IMR-90 (cell line): ENCODE measurements at regions not wholly inside any gene's neighbourhood (a gene's known extent, or its start where the extent isn't known, plus 50 kb on each side); places are given as distances from the start of the nearest gene placed in this dataset.

Experiments
- ATAC-seq: fragments of 200-7000 bp; cut with Tn5 transposase; 2 replicates; pipeline ENCODE4 v1.9.1; 2020; ENCODE audit warnings: low read depth, mild to moderate bottlenecking, moderate library complexity
- BruUV-seq: library from RNA; stranded (reverse); fragments of 400-500 nt; replicated peaks from 2 replicates; lab custom pipeline; 2021; lab: Mats Ljungman, UMichigan
- CTCF ChIA-PET: fragments of 300-600 bp; formaldehyde crosslinking; extraction: SDS; loops from one replicate; lab custom pipeline; 2021; ENCODE audit warnings: antibody characterized with exemption; lab: Yijun Ruan, JAX
- POLR2A ChIA-PET: fragments of 300-600 bp; sonication (Branson Sonifier 250); formaldehyde crosslinking; loops from one replicate; lab custom pipeline; 2022; ENCODE audit warnings: antibody characterized with exemption; ENCODE audit not compliant: unreplicated experiment; lab: Charles Lee
- DNase-seq: peaks from one replicate; pipeline ENCODE4 v3.0.0; 2013
- H2AFZ ChIP-seq: replicated peaks from 2 replicates; pipeline ENCODE3; 2013; ENCODE audit warnings: low read length, mild to moderate bottlenecking; ENCODE audit not compliant: poor library complexity
- H2AK5ac ChIP-seq: 2 replicates; pipeline ENCODE4 v1.6.1; 2013; ENCODE audit warnings: low read depth, low read length, inconsistent platforms
- H2AK9ac ChIP-seq: replicated peaks from 2 replicates; pipeline ENCODE3; 2013; ENCODE audit warnings: mild to moderate bottlenecking, low read depth, low read length, moderate library complexity; ENCODE audit not compliant: poor library complexity
- H2BK120ac ChIP-seq: 2 replicates; pipeline ENCODE4 v1.6.1; 2013; ENCODE audit warnings: low read depth, low read length, inconsistent platforms
- H2BK15ac ChIP-seq: 3 replicates; pipeline ENCODE4 v1.6.1; 2013; ENCODE audit warnings: low read depth, low read length, inconsistent platforms
- H2BK20ac ChIP-seq: 2 replicates; pipeline ENCODE4 v1.6.1; 2013; ENCODE audit warnings: low read depth, mild to moderate bottlenecking, inconsistent platforms, low read length, moderate library complexity
- H2BK5ac ChIP-seq: 2 replicates; pipeline ENCODE4 v1.6.1; 2013; ENCODE audit warnings: mild to moderate bottlenecking, low read depth, low read length, inconsistent platforms; ENCODE audit not compliant: poor library complexity, severe bottlenecking
- H3K14ac ChIP-seq: replicated peaks from 2 replicates; pipeline ENCODE4 v1.6.1; 2013; ENCODE audit warnings: low read depth, low read length, inconsistent platforms
- H3K18ac ChIP-seq: 2 replicates; pipeline ENCODE4 v1.6.1; 2013; ENCODE audit warnings: low read depth, low read length, control low read depth
- H3K23ac ChIP-seq: 2 replicates; pipeline ENCODE4 v1.6.1; 2013; ENCODE audit warnings: low read depth, low read length, inconsistent platforms
- H3K27ac ChIP-seq: 2 replicates; pipeline ENCODE4 v1.5.1; 2013; ENCODE audit warnings: mild to moderate bottlenecking, control low read depth, low read length; ENCODE audit not compliant: insufficient read depth
- H3K27me3 ChIP-seq: 2 replicates; pipeline ENCODE4 v1.6.1; 2013; ENCODE audit warnings: low read length; ENCODE audit not compliant: control insufficient read depth, insufficient read depth
- H3K36me3 ChIP-seq: 2 replicates; pipeline ENCODE4 v1.6.1; 2013; ENCODE audit warnings: low read length, mixed read lengths; ENCODE audit not compliant: control insufficient read depth, insufficient read depth
- H3K4ac ChIP-seq: 2 replicates; pipeline ENCODE4 v1.6.1; 2013; ENCODE audit warnings: low read depth, low read length, inconsistent platforms
- H3K4me1 ChIP-seq: 2 replicates; pipeline ENCODE4 v1.6.1; 2013; ENCODE audit warnings: low read length, mixed read lengths; ENCODE audit not compliant: control insufficient read depth, insufficient read depth
- H3K4me2 ChIP-seq: 2 replicates; pipeline ENCODE4 v1.6.1; 2013; ENCODE audit warnings: low read depth, mild to moderate bottlenecking, control low read depth, low read length, moderate library complexity
- H3K4me3 ChIP-seq: 2 replicates; pipeline ENCODE4 v1.5.1; 2013; ENCODE audit warnings: low read depth, mild to moderate bottlenecking, control low read depth, low read length, moderate library complexity; ENCODE audit not compliant: insufficient read depth
- H3K56ac ChIP-seq: 2 replicates; pipeline ENCODE4 v1.6.1; 2013; ENCODE audit warnings: low read length, inconsistent platforms; ENCODE audit not compliant: insufficient read depth; ENCODE audit errors: extremely low read depth
- H3K79me1 ChIP-seq, 2 experiments: 2 replicates each; pipeline ENCODE4 v1.6.1; 2013; ENCODE audit warnings: low read length in 2 of 2, inconsistent platforms in 1 of 2, low read depth in 1 of 2
- H3K9ac ChIP-seq: 2 replicates; pipeline ENCODE4 v1.6.1; 2013; ENCODE audit warnings: low read depth, low read length, control low read depth
- H3K9me1 ChIP-seq: 2 replicates; pipeline ENCODE4 v1.6.1; 2013; ENCODE audit warnings: low read length, inconsistent platforms; ENCODE audit not compliant: insufficient read depth
- H3K9me3 ChIP-seq: 2 replicates; pipeline ENCODE4 v1.6.1; 2013; ENCODE audit warnings: low read length; ENCODE audit not compliant: control insufficient read depth, insufficient read depth
- H4K20me1 ChIP-seq: 2 replicates; pipeline ENCODE4 v1.6.1; 2013; ENCODE audit warnings: low read length, inconsistent platforms; ENCODE audit not compliant: insufficient read depth
- H4K5ac ChIP-seq: 2 replicates; pipeline ENCODE4 v1.6.1; 2013; ENCODE audit warnings: mild to moderate bottlenecking, low read depth, low read length, control low read depth
- H4K8ac ChIP-seq, 2 experiments: 2 replicates each; pipeline ENCODE4 v1.6.1; 2013; ENCODE audit warnings: low read depth in 2 of 2, low read length in 2 of 2, control low read depth in 1 of 2, inconsistent platforms in 1 of 2
- H4K91ac ChIP-seq: 2 replicates; pipeline ENCODE4 v1.6.1; 2013; ENCODE audit warnings: low read depth, low read length, inconsistent platforms; ENCODE audit not compliant: insufficient read depth
- BHLHE40 ChIP-seq: fragments of 150-350 bp; IDR thresholded peaks from 2 replicates; pipeline ENCODE4 v1.6.1; 2016; ENCODE audit warnings: mild to moderate bottlenecking, low read depth, low read length
- CHD1 ChIP-seq: IDR thresholded peaks from 2 replicates; pipeline ENCODE4 v1.6.1; 2012; ENCODE audit warnings: low read depth, low read length, improper control_type of control experiment
- CTCF ChIP-seq: conservative IDR thresholded peaks from 2 replicates; pipeline ENCODE4 v1.5.1; 2012; ENCODE audit warnings: mild to moderate bottlenecking, low read depth, low read length, improper control_type of control experiment
- ELK1 ChIP-seq: fragments of 150-350 bp; IDR thresholded peaks from 2 replicates; pipeline ENCODE4 v1.6.1; 2016; ENCODE audit warnings: low read depth, mild to moderate bottlenecking, low read length, moderate library complexity, borderline replicate concordance
- FOS ChIP-seq: fragments of 150-350 bp; IDR thresholded peaks from 2 replicates; pipeline ENCODE4 v1.6.1; 2016; ENCODE audit warnings: low read depth, low read length
- MAFK ChIP-seq: IDR thresholded peaks from 2 replicates; pipeline ENCODE4 v1.6.1; 2012; ENCODE audit warnings: low read depth, low read length, improper control_type of control experiment
- MXI1 ChIP-seq: IDR thresholded peaks from 2 replicates; pipeline ENCODE4 v1.6.1; 2012; ENCODE audit warnings: low read depth, mild to moderate bottlenecking, low read length, moderate library complexity, borderline replicate concordance
- POLR2A ChIP-seq: IDR thresholded peaks from 2 replicates; pipeline ENCODE4 v1.6.1; 2012; ENCODE audit warnings: mild to moderate bottlenecking, low read depth, low read length
- RAD21 ChIP-seq: IDR thresholded peaks from 2 replicates; pipeline ENCODE4 v1.6.1; 2012; ENCODE audit warnings: low read length, improper control_type of control experiment
- RCOR1 ChIP-seq: IDR thresholded peaks from 2 replicates; pipeline ENCODE4 v1.6.1; 2012; ENCODE audit warnings: mild to moderate bottlenecking, low read length, improper control_type of control experiment; ENCODE audit not compliant: insufficient replicate concordance
- RFX5 ChIP-seq: IDR thresholded peaks from 2 replicates; pipeline ENCODE4 v1.8.0; 2012; ENCODE audit warnings: low read depth, mild to moderate bottlenecking, low read length, moderate library complexity
- WGBS, 2 experiments: methylation state at CpG; one replicate each; pipeline versions ENCODE4 v1.1.5 to v1.1.7; 2013; ENCODE audit warnings: missing lambda C conversion rate in 2 of 2; ENCODE audit not compliant: insufficient read length in 1 of 2; ENCODE audit errors: extremely low coverage in 2 of 2; 5-methylcytosine and 5-hydroxymethylcytosine counted together
- dilution Hi-C: fragments of 300-500 bp; cut with HindIII; formaldehyde crosslinking; loops from one replicate; pipeline ENCODE4 v1.14.3; 2018; ENCODE audit warnings: low sequenced_read_pairs; ENCODE audit not compliant: unreplicated experiment
- in situ Hi-C: fragments of 300-500 bp; cut with MboI; formaldehyde crosslinking; loops from 3 replicates; pipeline ENCODE4 v1.14.3; 2019; ENCODE audit warnings: low sequenced_read_pairs, inconsistent platforms, mixed read lengths
- intact Hi-C: fragments of 100-400 bp; cut with micrococcal nuclease; formaldehyde crosslinking; loops from 2 replicates; pipeline ENCODE4 v1.10.0; 2022

GRCh38 chr1:78829644-78830043 lies 176.9 kb downstream of the ADGRL4 start:
- Histone ChIP-seq H3K36me3 (no peaks in the 10 kb centered on the region), H3K27me3 (no peaks in the 10 kb centered on the region), H2AK9ac (no peak overlapping the region), H2BK120ac (no peak overlapping the region), H4K20me1 (no peaks in the 10 kb centered on the region), H2BK15ac (no peak overlapping the region), H3K9ac (no peak overlapping the region), H3K9me1 (no peaks in the 10 kb centered on the region), H2BK5ac (no peak overlapping the region), H3K79me1 (no peaks in the 10 kb centered on the region), H3K14ac (no peak overlapping the region), H3K4me1 (peaks cover 7% of the 10 kb centered on the region; the same call in 1 of the 2 replicates), H3K4ac (no peak overlapping the region), H4K91ac (no peak overlapping the region), H2AFZ (no peak overlapping the region), H3K23ac (no peak overlapping the region), H3K9me3 (no peaks in the 10 kb centered on the region), H3K56ac (no peak overlapping the region), H3K4me2 (no peak overlapping the region), H2BK20ac (no peak overlapping the region), H4K8ac (no peak overlapping the region), H4K5ac (no peak overlapping the region), H2AK5ac (no peak overlapping the region), H3K18ac (no peak overlapping the region), H3K4me3 (no peak overlapping the region), H3K27ac (no peak overlapping the region)
- WGBS, 2 experiments = no CpG with 5 or more reads among the region's 4 CpGs
- POLR2A ChIA-PET = no interaction called here
- dilution Hi-C loops = no loop called here
- DNase-seq = no peak
- intact Hi-C loops = loop anchor here (5.0 kb wide), 1 partner anchor 212 kb away; no protein-coding TSS in a partner anchor
- no peak for ATAC-seq
- CTCF ChIA-PET = no interaction called here
- TF ChIP-seq RAD21 (no peak), FOS (no peak), MXI1 (no peak), ELK1 (no peak), CTCF (no peak), CHD1 (no peak), BHLHE40 (no peak), MAFK (no peak), POLR2A (no peak), RCOR1 (no peak), RFX5 (no peak)
- in situ Hi-C loops = no loop called here
- no TSS peak for BruUV-seq
